ENCODE measurements at regions not wholly inside any gene's neighbourhood (a gene's known extent, or its start where the extent isn't known, plus 50 kb on each side); places are given as distances from the start of the nearest gene placed in this dataset. TPM values are rescaled to one million over a fixed set of nuclear protein-coding genes. Genes with fewer than 3 reads are reported as not detected.

GRCh38 chr12:31790759-31791158, 61.9 kb upstream of the AMN1 start:
- Histone ChIP-seq H3K4me1 (ENCODE audit: control insufficient read depth in 3 of 3, insufficient read depth in 3 of 3, low read length in 3 of 3) (no peaks in the 10 kb centered on the region), H3K27ac (ENCODE audit: low read depth, low read length) (no peak overlapping the region), H3K4me3 (ENCODE audit: low read length in 3 of 3) (no peak overlapping the region), H3K9ac (ENCODE audit: low read depth in 1 of 3, low read length in 3 of 3) (no peak overlapping the region), H3K27me3 (ENCODE audit: control insufficient read depth in 3 of 3, insufficient read depth in 3 of 3, low read length in 3 of 3) (no peaks in the 10 kb centered on the region), H3K9me3 (ENCODE audit: control insufficient read depth in 3 of 3, low read length in 3 of 3) (no peaks in the 10 kb centered on the region), H3K36me3 (ENCODE audit: control insufficient read depth in 3 of 3, insufficient read depth in 3 of 3, low read length in 3 of 3) (no peaks in the 10 kb centered on the region)

GRCh38 chr12:31785318-31785717, 56.5 kb upstream of the AMN1 start:
- Histone ChIP-seq H3K9ac (ENCODE audit: low read depth in 1 of 3, low read length in 3 of 3) (no peak overlapping the region), H3K4me3 (ENCODE audit: low read length in 3 of 3) (no peak overlapping the region), H3K27me3 (ENCODE audit: control insufficient read depth in 3 of 3, insufficient read depth in 3 of 3, low read length in 3 of 3) (no peaks in the 10 kb centered on the region), H3K27ac (ENCODE audit: low read depth, low read length) (no peak overlapping the region), H3K36me3 (ENCODE audit: control insufficient read depth in 3 of 3, insufficient read depth in 3 of 3, low read length in 3 of 3) (no peaks in the 10 kb centered on the region), H3K9me3 (ENCODE audit: control insufficient read depth in 3 of 3, low read length in 3 of 3) (no peaks in the 10 kb centered on the region), H3K4me1 (ENCODE audit: control insufficient read depth in 3 of 3, insufficient read depth in 3 of 3, low read length in 3 of 3) (no peaks in the 10 kb centered on the region)

- Histone ChIP-seq H3K4me1 (ENCODE audit: control insufficient read depth in 3 of 3, insufficient read depth in 3 of 3, low read length in 3 of 3) (no peaks in the 10 kb centered on the region), H3K4me3 (ENCODE audit: low read length in 3 of 3) (no peak overlapping the region), H3K9me3 (ENCODE audit: control insufficient read depth in 3 of 3, low read length in 3 of 3) (no peaks in the 10 kb centered on the region), H3K36me3 (ENCODE audit: control insufficient read depth in 3 of 3, insufficient read depth in 3 of 3, low read length in 3 of 3) (no peaks in the 10 kb centered on the region), H3K27ac (ENCODE audit: low read depth, low read length) (no peak overlapping the region), H3K9ac (ENCODE audit: low read depth in 1 of 3, low read length in 3 of 3) (no peak overlapping the region), H3K27me3 (ENCODE audit: control insufficient read depth in 3 of 3, insufficient read depth in 3 of 3, low read length in 3 of 3) (no peaks in the 10 kb centered on the region)
Observed at GRCh38 chr12:31783996-31784645, 55.3 kb upstream of the AMN1 start.

- no peaks in the 10 kb centered on the region for H3K27me3 ChIP-seq (ENCODE audit: control insufficient read depth in 3 of 3, insufficient read depth in 3 of 3, low read length in 3 of 3)
- no peaks in the 10 kb centered on the region for H3K4me1 ChIP-seq (ENCODE audit: control insufficient read depth in 3 of 3, insufficient read depth in 3 of 3, low read length in 3 of 3)
- H3K4me3 ChIP-seq (ENCODE audit: low read length in 3 of 3): no peak overlapping the region
- H3K9ac ChIP-seq (ENCODE audit: low read depth in 1 of 3, low read length in 3 of 3): no peak overlapping the region
- H3K27ac ChIP-seq (ENCODE audit: low read depth, low read length): no peak overlapping the region
- H3K9me3 ChIP-seq (ENCODE audit: control insufficient read depth in 3 of 3, low read length in 3 of 3): no peaks in the 10 kb centered on the region
- no peaks in the 10 kb centered on the region for H3K36me3 ChIP-seq (ENCODE audit: control insufficient read depth in 3 of 3, insufficient read depth in 3 of 3, low read length in 3 of 3)
Observed at GRCh38 chr12:31783556-31783955, 54.7 kb upstream of the AMN1 start.

- H3K27me3 ChIP-seq (ENCODE audit: control insufficient read depth in 3 of 3, insufficient read depth in 3 of 3, low read length in 3 of 3): no peaks in the 10 kb centered on the region
Observed at GRCh38 chr12:31781894-31782540, 53.2 kb upstream of the AMN1 start.

GRCh38 chr12:31780096-31780495, 51.3 kb upstream of the AMN1 start:
- H3K27ac ChIP-seq (ENCODE audit: low read depth, low read length): no peak overlapping the region
- H3K27me3 ChIP-seq (ENCODE audit: control insufficient read depth in 3 of 3, insufficient read depth in 3 of 3, low read length in 3 of 3): no peaks in the 10 kb centered on the region
- H3K9ac ChIP-seq (ENCODE audit: low read depth in 1 of 3, low read length in 3 of 3): no peak overlapping the region
- no peaks in the 10 kb centered on the region for H3K36me3 ChIP-seq (ENCODE audit: control insufficient read depth in 3 of 3, insufficient read depth in 3 of 3, low read length in 3 of 3)
- H3K9me3 ChIP-seq (ENCODE audit: control insufficient read depth in 3 of 3, low read length in 3 of 3): no peaks in the 10 kb centered on the region
- H3K4me3 ChIP-seq (ENCODE audit: low read length in 3 of 3): no peak overlapping the region
- H3K4me1 ChIP-seq (ENCODE audit: control insufficient read depth in 3 of 3, insufficient read depth in 3 of 3, low read length in 3 of 3): no peaks in the 10 kb centered on the region

More at GRCh38 chr12:31781894-31782540, 53.2 kb upstream of the AMN1 start:
- Histone ChIP-seq H3K4me3 (ENCODE audit: low read length in 3 of 3) (no peak overlapping the region), H3K4me1 (ENCODE audit: control insufficient read depth in 3 of 3, insufficient read depth in 3 of 3, low read length in 3 of 3) (no peaks in the 10 kb centered on the region), H3K9ac (ENCODE audit: low read depth in 1 of 3, low read length in 3 of 3) (no peak overlapping the region), H3K9me3 (ENCODE audit: control insufficient read depth in 3 of 3, low read length in 3 of 3) (no peaks in the 10 kb centered on the region), H3K36me3 (ENCODE audit: control insufficient read depth in 3 of 3, insufficient read depth in 3 of 3, low read length in 3 of 3) (no peaks in the 10 kb centered on the region), H3K27ac (ENCODE audit: low read depth, low read length) (no peak overlapping the region)

GRCh38 chr12:31778687-31779086, 49.9 kb upstream of the AMN1 start:
- Histone ChIP-seq H3K27me3 (ENCODE audit: control insufficient read depth in 3 of 3, insufficient read depth in 3 of 3, low read length in 3 of 3) (no peaks in the 10 kb centered on the region), H3K4me3 (ENCODE audit: low read length in 3 of 3) (no peak overlapping the region), H3K36me3 (ENCODE audit: control insufficient read depth in 3 of 3, insufficient read depth in 3 of 3, low read length in 3 of 3) (no peaks in the 10 kb centered on the region), H3K4me1 (ENCODE audit: control insufficient read depth in 3 of 3, insufficient read depth in 3 of 3, low read length in 3 of 3) (no peaks in the 10 kb centered on the region), H3K9ac (ENCODE audit: low read depth in 1 of 3, low read length in 3 of 3) (no peak overlapping the region), H3K9me3 (ENCODE audit: control insufficient read depth in 3 of 3, low read length in 3 of 3) (no peaks in the 10 kb centered on the region), H3K27ac (ENCODE audit: low read depth, low read length) (no peak overlapping the region)

Small RNA genes in the stretch of these regions (small RNA-seq; reads per million reads assigned to genes)
- gene RF00402 (not detected), gene RNU6-1069P (not detected)
